GM12872 (cell line): ENCODE measurements at regions not wholly inside any gene's neighbourhood (a gene's known extent, or its start where the extent isn't known, plus 50 kb on each side); places are given as distances from the start of the nearest gene placed in this dataset.

Experiments
- TF ChIP-seq, protein P1 (sequence below): IDR thresholded peaks from 3 replicates; pipeline ENCODE4 v1.5.1; 2011; ENCODE audit warnings: low read depth, mild to moderate bottlenecking, low read length, moderate library complexity; ENCODE audit not compliant: insufficient read depth

DNA sequence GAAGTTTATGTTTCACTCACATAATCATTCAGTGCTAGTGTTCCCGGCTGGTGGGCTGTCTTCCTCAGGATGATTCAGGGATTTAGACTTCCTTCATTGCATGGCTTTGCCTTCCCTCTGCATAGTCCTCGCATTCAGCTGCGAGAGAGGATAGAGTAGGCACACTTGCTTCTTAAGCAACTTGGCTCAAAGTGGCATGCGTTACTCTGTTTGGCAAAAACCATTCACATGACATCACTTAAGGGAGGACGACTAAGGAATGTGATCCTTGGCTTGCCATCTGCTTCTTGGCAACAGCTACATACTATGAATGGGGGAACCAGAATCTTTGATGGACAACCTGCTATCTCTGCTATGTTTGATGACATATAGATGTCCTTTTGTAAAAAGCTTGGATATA lies 359.3 kb downstream of the TDRD3 start:
- TF ChIP-seq, protein P1, sequence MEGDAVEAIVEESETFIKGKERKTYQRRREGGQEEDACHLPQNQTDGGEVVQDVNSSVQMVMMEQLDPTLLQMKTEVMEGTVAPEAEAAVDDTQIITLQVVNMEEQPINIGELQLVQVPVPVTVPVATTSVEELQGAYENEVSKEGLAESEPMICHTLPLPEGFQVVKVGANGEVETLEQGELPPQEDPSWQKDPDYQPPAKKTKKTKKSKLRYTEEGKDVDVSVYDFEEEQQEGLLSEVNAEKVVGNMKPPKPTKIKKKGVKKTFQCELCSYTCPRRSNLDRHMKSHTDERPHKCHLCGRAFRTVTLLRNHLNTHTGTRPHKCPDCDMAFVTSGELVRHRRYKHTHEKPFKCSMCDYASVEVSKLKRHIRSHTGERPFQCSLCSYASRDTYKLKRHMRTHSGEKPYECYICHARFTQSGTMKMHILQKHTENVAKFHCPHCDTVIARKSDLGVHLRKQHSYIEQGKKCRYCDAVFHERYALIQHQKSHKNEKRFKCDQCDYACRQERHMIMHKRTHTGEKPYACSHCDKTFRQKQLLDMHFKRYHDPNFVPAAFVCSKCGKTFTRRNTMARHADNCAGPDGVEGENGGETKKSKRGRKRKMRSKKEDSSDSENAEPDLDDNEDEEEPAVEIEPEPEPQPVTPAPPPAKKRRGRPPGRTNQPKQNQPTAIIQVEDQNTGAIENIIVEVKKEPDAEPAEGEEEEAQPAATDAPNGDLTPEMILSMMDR, result no peak

DNA sequence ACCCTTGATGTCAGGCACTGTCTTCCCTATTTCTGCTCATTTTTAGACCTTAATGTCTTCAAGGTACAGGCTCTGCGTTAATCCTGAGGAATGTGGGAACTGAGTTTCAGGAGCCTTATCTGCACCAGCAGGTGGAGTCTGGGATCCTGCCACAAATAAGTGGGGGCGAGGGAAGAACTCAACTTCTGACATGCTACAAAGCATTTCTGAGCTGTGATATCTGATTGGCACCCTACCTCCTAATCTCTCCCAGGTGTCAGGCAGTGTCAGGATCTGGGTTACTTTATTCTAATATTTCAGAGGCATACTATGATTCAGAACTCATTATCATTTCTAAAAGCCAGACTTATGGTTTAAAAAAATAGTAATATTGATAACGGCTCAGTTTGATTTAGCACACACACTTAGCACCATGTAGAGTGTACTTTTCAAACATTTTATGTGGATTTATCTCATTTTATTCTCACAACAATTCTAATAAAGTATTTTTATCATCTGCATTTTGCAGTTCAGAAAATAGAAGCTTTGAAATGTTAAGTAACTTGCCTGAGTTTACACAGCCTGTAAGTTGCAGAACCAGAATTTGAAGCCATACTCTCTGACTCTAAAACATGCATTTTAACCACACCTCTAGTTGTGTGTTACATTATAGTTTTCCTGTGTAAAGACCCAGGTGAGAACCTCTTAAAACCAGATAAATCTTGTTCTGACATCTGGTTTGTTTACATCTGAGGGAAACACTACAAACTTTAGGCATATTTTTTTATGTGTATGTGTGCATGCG lies 358.6 kb downstream of the TDRD3 start:
- TF ChIP-seq, protein P1, result no peak

DNA sequence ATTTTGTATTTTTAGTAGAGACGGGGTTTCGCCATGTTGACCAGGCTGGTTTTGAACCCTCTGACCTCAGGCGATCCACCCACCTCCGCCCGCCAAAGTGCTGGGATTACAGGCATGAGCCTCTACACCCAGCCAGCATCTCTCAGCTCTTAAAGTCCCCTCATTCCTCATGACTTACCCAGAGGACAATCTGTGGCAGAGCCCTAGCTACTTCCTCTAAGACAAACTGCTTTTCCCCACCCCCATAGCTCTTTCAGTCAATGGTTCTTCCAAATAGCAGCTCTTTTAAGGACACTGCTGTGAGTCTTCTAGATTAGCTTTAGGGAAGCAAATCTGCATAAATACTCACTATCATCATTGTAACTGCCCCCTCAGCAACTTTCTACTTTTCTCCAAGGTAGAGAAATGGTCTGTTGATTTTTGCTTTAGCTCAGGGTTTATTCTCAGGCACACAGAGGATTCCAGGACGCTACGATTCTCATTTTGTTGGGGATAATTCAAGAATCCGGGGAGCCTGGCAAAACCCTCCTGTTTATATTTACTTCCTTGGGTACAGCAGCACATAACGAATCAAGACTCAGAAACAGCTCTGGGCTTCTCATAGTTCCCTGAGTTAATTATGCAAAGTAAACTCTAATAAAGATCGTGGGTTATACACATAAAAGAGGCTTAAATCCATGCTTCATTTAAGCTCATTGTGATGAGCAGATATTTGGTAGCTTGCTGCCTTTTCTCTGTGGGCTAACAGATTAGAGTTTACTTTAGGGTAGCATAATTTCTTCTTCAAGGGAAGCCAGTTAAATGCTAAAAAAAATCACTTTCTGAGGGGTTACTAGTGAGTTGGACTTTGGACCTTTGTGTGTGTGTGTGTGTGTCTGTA lies 357.4 kb downstream of the TDRD3 start:
- TF ChIP-seq, protein P1, result no peak

DNA sequence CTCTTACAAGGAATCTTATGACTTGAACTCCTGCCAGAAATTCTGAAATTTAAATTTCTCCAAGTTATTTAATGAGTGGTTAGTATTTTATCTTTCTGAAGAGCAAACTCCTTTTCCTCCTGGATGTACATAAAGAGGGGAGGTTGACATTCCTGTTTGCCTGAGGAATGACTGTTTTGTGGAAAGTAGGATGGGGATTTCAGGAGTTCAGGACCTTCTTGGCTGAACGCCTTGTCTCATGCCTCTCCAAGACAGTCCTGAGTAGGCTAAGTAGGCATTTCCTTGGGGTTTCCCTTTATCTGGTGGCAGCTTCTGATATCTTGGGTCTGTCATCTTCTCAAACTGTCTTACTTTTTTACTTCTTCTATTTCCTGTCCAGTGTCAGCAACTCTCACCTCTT lies 356.6 kb downstream of the TDRD3 start:
- TF ChIP-seq, protein P1, result no peak

DNA sequence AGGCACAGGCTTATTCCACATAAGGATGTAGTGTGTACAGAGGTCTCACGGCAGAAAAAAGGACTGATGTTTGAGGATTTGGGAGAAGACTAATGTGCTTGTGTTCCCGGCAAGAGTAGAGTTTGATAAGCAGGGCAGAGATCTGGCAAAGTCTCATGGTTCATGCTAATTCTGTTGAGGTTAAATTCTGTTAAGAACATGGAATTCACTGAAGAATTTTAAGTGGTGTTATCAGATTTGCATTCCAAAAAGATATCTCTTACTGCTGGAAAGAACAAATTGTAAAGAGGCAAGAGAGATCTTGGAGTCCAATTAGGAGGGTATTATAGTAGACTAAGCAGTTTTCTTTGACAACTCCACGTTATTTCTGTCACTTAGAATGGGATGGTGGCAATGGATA lies 348.3 kb downstream of the TDRD3 start:
- TF ChIP-seq, protein P1, result no peak

DNA sequence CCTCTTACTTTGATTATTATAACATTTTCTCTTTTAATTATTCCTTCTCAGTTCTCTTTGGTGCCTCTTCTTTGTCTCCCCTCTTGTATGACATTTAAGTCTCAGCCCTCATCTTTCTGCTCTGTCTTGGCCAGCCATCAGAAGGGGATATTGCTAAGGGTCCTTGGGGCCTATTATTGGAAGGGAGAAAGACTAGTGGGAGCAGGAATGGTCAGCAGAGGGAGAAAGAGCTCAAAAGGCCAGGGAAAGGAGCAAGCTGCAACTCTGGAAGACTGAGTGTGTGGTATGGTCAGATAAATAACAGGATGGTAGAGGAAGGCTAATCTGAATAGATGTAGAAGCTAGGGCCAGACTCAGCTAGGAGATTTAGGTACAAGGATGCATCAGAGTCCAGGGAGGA lies 336.9 kb downstream of the TDRD3 start:
- TF ChIP-seq, protein P1, result no peak

DNA sequence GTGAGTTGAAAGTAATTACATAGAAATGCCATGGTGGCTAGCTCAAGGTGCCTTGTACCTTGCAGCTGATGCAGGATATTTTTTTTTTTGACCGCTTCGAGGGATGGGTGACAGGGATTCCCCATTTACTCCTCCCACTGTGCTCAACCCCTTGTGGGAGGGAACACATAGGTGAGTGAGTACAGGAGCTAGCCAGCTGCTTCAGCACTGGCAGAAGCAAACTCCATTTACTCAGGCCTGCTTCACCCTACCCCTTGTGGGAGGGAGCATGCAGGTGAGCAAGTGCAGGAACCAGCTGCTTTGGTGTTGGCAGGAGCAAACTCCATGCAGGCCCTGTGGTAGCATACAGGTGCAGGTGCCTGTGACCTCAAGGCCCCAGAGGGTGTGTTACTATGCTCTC lies 330.1 kb downstream of the TDRD3 start:
- TF ChIP-seq, protein P1, result no peak
